Mesothelial cell of epicardium (in vitro differentiated cells): ENCODE measurements at regions not wholly inside any gene's neighbourhood (a gene's known extent, or its start where the extent isn't known, plus 50 kb on each side); places are given as distances from the start of the nearest gene placed in this dataset.

ENCODE experiments used
- DNase-seq, 2 experiments: peaks; one replicate each; pipeline ENCODE4 v3.0.0; 2021; ENCODE audit warnings: low spot score in 2 of 2; ENCODE audit not compliant: unreplicated experiment in 2 of 2
- H3K27ac Mint-ChIP-seq: 2 replicates; pipeline ENCODE4 v1.8.0; 2021; ENCODE audit warnings: mixed read lengths
- H3K27me3 Mint-ChIP-seq: 2 replicates; pipeline ENCODE4 v1.8.0; 2021; ENCODE audit warnings: low read depth, mixed read lengths
- H3K36me3 Mint-ChIP-seq: 2 replicates; pipeline ENCODE4 v1.8.0; 2021; ENCODE audit warnings: mixed read lengths
- H3K4me1 Mint-ChIP-seq: 2 replicates; pipeline ENCODE4 v1.8.0; 2021; ENCODE audit warnings: mixed read lengths
- H3K4me3 Mint-ChIP-seq: 2 replicates; pipeline ENCODE4 v1.8.0; 2021; ENCODE audit warnings: mild to moderate bottlenecking, moderate library complexity, mixed read lengths
- H3K9me3 Mint-ChIP-seq: 2 replicates; pipeline ENCODE4 v1.8.0; 2021; ENCODE audit warnings: mixed read lengths
- CTCF ChIP-seq: fragments of 200-600 bp; sonication (generic); IDR thresholded peaks from one replicate; pipeline ENCODE4 v1.5.0; 2021; ENCODE audit warnings: antibody characterized with exemption; ENCODE audit not compliant: unreplicated experiment

- no peak for TF ChIP-seq CTCF
- no peak for DNase-seq
- no peaks in the 10 kb centered on the region for H3K27me3 Mint-ChIP-seq
- peak overlapping the region; percentile 49 for H3K27ac Mint-ChIP-seq
- H3K4me1 Mint-ChIP-seq = peaks cover 21% of the 10 kb centered on the region
- no peak overlapping the region for H3K4me3 Mint-ChIP-seq
- H3K36me3 Mint-ChIP-seq = no peaks in the 10 kb centered on the region
- peaks cover 3% of the 10 kb centered on the region for H3K9me3 Mint-ChIP-seq
Observed at GRCh38 chr12:93115646-93116045, 186.6 kb upstream of the EEA1 start.

GRCh38 chr12:93116632-93117031 lies 187.5 kb upstream of the EEA1 start:
- Mint-ChIP-seq H3K27ac (no peak overlapping the region), H3K36me3 (no peaks in the 10 kb centered on the region), H3K27me3 (no peaks in the 10 kb centered on the region), H3K4me1 (peaks cover 26% of the 10 kb centered on the region), H3K4me3 (no peak overlapping the region), H3K9me3 (peaks cover 3% of the 10 kb centered on the region)
- DNase-seq = no peak
- no peak for TF ChIP-seq CTCF

- Mint-ChIP-seq H3K9me3 (no peaks in the 10 kb centered on the region), H3K36me3 (no peaks in the 10 kb centered on the region), H3K4me1 (peaks cover 20% of the 10 kb centered on the region), H3K4me3 (no peak overlapping the region), H3K27me3 (no peaks in the 10 kb centered on the region), H3K27ac (peak overlapping the region; percentile 86)
- TF ChIP-seq CTCF = no peak
- DNase-seq = no peak
Observed at GRCh38 chr12:93121729-93122488, 192.8 kb upstream of the EEA1 start.

- peak overlapping the region; percentile 86 for H3K27ac Mint-ChIP-seq
- peaks cover 27% of the 10 kb centered on the region for H3K4me1 Mint-ChIP-seq
- H3K4me3 Mint-ChIP-seq = no peak overlapping the region
- H3K36me3 Mint-ChIP-seq = no peaks in the 10 kb centered on the region
- no peaks in the 10 kb centered on the region for H3K9me3 Mint-ChIP-seq
- DNase-seq = no peak
- no peaks in the 10 kb centered on the region for H3K27me3 Mint-ChIP-seq
- TF ChIP-seq CTCF = no peak
Observed at GRCh38 chr12:93122569-93123091, 193.5 kb upstream of the EEA1 start.

GRCh38 chr12:93125126-93125525 lies 196.0 kb upstream of the EEA1 start:
- Mint-ChIP-seq H3K4me3 (no peak overlapping the region), H3K27me3 (no peaks in the 10 kb centered on the region), H3K9me3 (no peaks in the 10 kb centered on the region), H3K4me1 (peaks cover 32% of the 10 kb centered on the region), H3K27ac (no peak overlapping the region), H3K36me3 (no peaks in the 10 kb centered on the region)
- TF ChIP-seq CTCF = no peak
- DNase-seq = no peak
